Activated naive CD4-positive, alpha-beta T cell treated with anti-CD3 and anti-CD28 coated beads, Interleukin-2, amount 10 ng/mL, durations not matched to agents 7 days and 5 days (primary cell): ENCODE measurements at regions not wholly inside any gene's neighbourhood (a gene's known extent, or its start where the extent isn't known, plus 50 kb on each side); places are given as distances from the start of the nearest gene placed in this dataset.

ENCODE experiments used
- CTCF ChIA-PET: fragments of 350-600 bp; sonication (Branson Sonifier 250); formaldehyde crosslinking; loops from one replicate; lab custom pipeline; 2021; ENCODE audit warnings: antibody characterized with exemption; lab: Charles Lee
- DNase-seq: peaks from one replicate; pipeline ENCODE4 v3.0.0-alpha.2; 2020
- H3K27ac Mint-ChIP-seq: one replicate; pipeline ENCODE4 v1.8.0; 2021; ENCODE audit warnings: mild to moderate bottlenecking, moderate library complexity, mixed read lengths
- H3K27me3 Mint-ChIP-seq: one replicate; pipeline ENCODE4 v1.8.0; 2021; ENCODE audit warnings: mild to moderate bottlenecking, mixed read lengths
- H3K36me3 Mint-ChIP-seq: one replicate; pipeline ENCODE4 v1.8.0; 2021; ENCODE audit warnings: mixed read lengths
- H3K4me1 Mint-ChIP-seq: one replicate; pipeline ENCODE4 v1.8.0; 2021; ENCODE audit warnings: mixed read lengths
- H3K4me3 Mint-ChIP-seq: one replicate; pipeline ENCODE4 v1.8.0; 2021; ENCODE audit warnings: mild to moderate bottlenecking, moderate library complexity, mixed read lengths
- H3K9me3 Mint-ChIP-seq: one replicate; pipeline ENCODE4 v1.8.0; 2021; ENCODE audit warnings: mixed read lengths

DNA sequence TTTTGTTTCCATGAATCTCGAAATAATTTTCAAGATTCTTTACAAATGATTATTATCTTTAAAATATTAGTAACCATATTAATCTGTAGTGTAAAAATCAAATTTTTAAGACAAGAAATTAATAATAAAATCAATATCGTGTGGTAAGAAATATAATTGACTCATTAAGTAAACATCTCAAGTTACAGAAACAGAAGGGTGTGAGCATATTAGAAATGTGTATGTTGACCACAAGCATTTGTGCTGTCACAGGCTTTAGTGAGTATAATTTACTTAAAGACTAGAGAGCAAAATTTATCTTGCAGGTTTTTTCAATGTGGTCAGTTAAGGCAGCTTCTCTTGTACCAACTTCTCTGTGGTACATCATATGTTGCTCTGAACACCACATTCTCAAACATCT, 566.5 kb upstream of the IRAK1BP1 start:
- H3K27ac Mint-ChIP-seq = no peak overlapping the region
- H3K36me3 Mint-ChIP-seq = no peaks in the 10 kb centered on the region
- H3K27me3 Mint-ChIP-seq = no peaks in the 10 kb centered on the region
- no peak for DNase-seq
- H3K9me3 Mint-ChIP-seq = no peaks in the 10 kb centered on the region
- H3K4me3 Mint-ChIP-seq = no peak overlapping the region
- CTCF ChIA-PET = no interaction called here
- no peaks in the 10 kb centered on the region for H3K4me1 Mint-ChIP-seq

DNA sequence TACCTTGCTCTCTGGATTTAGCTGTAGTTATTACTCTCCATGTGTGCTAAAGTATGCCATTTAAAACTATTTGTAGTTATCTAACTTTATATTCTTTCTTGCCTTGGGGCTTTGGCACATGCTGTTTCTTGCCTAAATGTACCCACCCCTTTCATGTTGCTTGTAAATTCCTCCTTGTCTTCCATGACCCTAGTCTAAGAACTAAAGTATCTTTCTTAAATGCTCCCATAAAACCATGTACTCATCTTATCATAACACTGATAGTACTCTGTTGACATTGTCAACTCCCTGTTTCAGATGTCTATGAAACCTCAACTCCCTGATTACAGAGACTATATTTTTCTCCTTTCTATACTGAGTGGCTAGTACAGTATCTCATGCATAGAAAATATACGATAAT, 564.9 kb upstream of the IRAK1BP1 start:
- Mint-ChIP-seq H3K27ac (no peak overlapping the region), H3K27me3 (no peaks in the 10 kb centered on the region), H3K9me3 (no peaks in the 10 kb centered on the region), H3K4me1 (no peaks in the 10 kb centered on the region), H3K4me3 (no peak overlapping the region), H3K36me3 (no peaks in the 10 kb centered on the region)
- CTCF ChIA-PET = no interaction called here
- no peak for DNase-seq

DNA sequence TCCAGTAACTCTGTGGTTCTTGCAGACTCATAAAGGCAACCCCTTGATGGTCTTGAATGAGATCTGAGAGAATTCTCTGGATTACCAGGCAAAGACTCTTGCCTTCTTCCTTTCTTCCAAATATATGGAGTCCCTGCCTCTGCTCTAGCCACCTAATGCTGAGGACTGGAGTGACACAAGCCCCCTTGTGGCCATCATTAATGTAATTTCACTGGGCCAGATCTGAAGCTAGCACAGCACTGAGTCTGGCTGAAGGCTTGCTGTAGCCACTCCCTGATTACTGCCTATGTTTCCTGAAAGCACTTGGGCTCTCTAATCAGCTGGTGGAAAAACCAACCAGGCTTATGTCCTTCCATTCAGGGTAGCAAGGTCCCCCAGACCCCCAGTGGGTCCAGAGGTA, 559.3 kb upstream of the IRAK1BP1 start:
- Mint-ChIP-seq H3K4me3 (no peak overlapping the region), H3K36me3 (no peaks in the 10 kb centered on the region), H3K27me3 (no peaks in the 10 kb centered on the region), H3K4me1 (no peaks in the 10 kb centered on the region), H3K27ac (no peak overlapping the region), H3K9me3 (no peaks in the 10 kb centered on the region)
- DNase-seq = no peak
- CTCF ChIA-PET = no interaction called here

DNA sequence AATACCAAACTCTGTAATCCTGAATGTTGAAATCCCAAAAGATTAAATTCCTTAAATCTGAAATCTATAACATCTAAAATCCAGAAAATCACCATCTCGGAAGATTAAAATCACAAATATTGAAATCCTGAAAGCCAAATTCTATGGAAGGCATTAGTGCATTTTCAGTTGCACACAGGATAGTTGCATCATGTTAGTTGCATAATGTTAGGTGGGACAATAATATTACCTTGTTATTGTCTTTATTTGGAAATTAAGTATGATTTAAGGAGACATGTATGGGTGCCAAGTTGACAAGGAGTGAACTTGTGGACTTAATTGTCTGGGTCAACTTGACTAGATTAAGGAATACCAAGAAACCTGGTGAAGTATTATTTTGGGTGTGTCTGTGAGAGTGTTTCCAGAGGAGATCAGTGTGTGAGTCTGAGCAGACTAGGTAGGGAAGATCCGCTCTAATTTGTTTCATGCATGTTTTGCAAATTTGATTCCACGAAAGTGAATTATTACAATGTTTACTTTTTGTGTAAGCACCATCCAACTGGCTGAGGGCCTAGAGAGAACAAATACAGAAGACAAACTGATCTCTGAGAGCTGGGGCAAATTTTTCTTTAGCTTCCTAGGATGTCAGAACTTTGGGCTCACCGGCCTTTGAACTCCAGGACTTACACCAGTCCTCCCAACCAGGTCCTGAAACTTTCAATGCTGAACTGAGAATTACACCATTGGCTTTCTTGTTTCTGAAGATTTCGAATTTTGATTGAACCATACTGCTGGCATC, 545.1 kb upstream of the IRAK1BP1 start:
- Mint-ChIP-seq H3K27ac (no peak overlapping the region), H3K36me3 (no peaks in the 10 kb centered on the region), H3K27me3 (no peaks in the 10 kb centered on the region), H3K4me1 (no peaks in the 10 kb centered on the region), H3K4me3 (no peak overlapping the region), H3K9me3 (peaks cover 3% of the 10 kb centered on the region)
- CTCF ChIA-PET = no interaction called here
- DNase-seq = no peak

DNA sequence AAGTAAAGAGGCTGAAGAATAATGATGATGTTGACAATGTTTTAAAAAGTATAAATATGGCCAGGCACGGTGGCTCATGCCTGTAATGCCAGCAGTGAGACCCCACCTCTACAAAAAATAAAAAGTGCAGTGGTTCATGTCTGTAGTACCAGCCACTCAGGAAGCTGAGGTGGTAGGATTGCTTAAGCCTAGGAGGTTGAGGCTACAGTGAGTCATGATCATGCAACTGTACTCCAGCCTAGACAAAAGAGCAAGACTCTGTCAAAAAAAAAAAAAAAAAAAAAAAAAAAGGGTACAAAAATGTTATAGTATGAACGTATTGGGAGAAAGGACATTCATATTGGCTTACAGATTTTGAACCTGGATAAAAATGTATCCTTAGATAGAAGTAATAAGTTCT, 543.1 kb upstream of the IRAK1BP1 start:
- peaks cover 2% of the 10 kb centered on the region for H3K9me3 Mint-ChIP-seq
- no peak for DNase-seq
- H3K36me3 Mint-ChIP-seq = no peaks in the 10 kb centered on the region
- H3K4me1 Mint-ChIP-seq = no peaks in the 10 kb centered on the region
- no peak overlapping the region for H3K27ac Mint-ChIP-seq
- no peak overlapping the region for H3K4me3 Mint-ChIP-seq
- no peaks in the 10 kb centered on the region for H3K27me3 Mint-ChIP-seq
- CTCF ChIA-PET = no interaction called here

DNA sequence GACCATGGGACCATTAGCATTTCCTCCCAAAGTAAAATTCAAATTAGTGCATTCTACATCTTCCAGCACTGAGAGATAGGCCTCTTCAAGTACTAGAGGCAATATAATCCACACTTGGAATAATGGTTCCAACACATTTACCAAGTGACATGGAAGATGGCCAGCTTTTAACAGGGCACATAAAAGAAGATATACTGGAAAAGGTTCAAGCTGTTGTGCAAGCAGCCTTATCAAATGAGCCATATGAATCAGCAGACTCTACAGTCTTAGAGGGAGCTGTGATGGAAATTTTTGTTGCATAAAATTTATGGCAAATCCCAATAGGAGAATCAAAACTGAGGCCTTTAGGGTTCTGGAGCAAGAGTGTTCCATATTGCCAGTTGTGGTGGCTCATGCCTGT, 526.6 kb upstream of the IRAK1BP1 start:
- Mint-ChIP-seq H3K27ac (no peak overlapping the region), H3K4me1 (no peaks in the 10 kb centered on the region), H3K27me3 (no peaks in the 10 kb centered on the region), H3K36me3 (no peaks in the 10 kb centered on the region), H3K9me3 (peaks cover 2% of the 10 kb centered on the region), H3K4me3 (no peak overlapping the region)
- no peak for DNase-seq
- CTCF ChIA-PET = no interaction called here

DNA sequence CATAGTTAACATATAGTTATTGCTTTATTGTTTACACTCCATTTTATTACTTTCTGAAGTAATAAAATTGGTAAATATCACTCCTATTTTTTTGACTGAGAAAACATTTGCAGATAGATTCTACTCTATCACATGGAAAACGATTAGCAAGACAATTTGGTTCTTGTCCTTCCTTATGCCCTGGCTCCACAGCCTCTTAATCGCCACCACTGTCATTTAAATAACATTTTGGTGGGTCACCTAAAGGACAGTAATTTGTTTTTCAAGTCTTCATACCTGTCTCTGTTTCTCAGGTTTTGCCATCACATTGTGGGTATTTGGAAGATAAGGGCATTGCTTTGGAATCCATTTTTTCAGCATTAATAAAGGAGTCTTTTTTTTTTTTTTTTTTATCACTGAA, 521.5 kb upstream of the IRAK1BP1 start:
- DNase-seq = no peak
- H3K27ac Mint-ChIP-seq = no peak overlapping the region

DNA sequence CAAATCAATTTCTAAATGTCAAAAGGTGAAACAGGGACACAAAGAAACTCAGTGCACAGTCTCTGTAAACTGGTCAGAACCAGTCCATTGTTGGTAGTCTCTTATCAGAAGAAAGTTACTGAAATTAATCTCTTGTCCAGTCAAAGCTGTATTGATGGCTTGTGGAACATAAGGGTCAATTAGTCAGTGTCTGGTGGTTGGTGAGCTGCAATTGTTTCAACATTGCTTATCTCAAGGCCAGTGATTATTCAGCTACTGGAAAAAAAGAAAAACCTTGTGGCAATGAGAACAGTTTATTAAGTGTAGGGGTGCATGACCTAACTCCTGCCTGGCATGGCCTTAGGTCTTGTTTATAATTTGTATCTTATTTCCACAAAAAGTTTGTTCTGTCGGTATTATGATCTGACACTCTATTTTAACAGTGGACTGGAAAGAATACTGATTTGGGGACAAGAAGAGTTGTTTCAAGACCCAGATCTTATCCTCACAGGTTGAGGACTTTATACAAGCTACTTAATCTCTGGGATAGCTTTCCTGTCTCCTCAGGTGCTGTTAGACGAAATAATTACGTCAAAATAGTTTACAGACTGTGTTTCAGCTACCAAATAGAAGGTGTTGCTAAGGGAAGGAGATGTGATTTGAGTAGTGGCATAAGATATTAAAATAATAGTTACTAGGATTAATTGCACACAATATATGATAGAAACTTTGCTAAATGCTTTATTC, 520.0 kb upstream of the IRAK1BP1 start:
- H3K27ac Mint-ChIP-seq = no peak overlapping the region
- H3K9me3 Mint-ChIP-seq = no peaks in the 10 kb centered on the region
- no peaks in the 10 kb centered on the region for H3K4me1 Mint-ChIP-seq
- H3K4me3 Mint-ChIP-seq = no peak overlapping the region
- no peak for DNase-seq
- CTCF ChIA-PET = no interaction called here
- H3K27me3 Mint-ChIP-seq = no peaks in the 10 kb centered on the region
- no peaks in the 10 kb centered on the region for H3K36me3 Mint-ChIP-seq

More for the DNA sequence above, 521.5 kb upstream of the IRAK1BP1 start:
- H3K4me1 Mint-ChIP-seq = no peaks in the 10 kb centered on the region
- CTCF ChIA-PET = no interaction called here
- no peak overlapping the region for H3K4me3 Mint-ChIP-seq
- H3K9me3 Mint-ChIP-seq = no peaks in the 10 kb centered on the region
- H3K36me3 Mint-ChIP-seq = no peaks in the 10 kb centered on the region
- no peaks in the 10 kb centered on the region for H3K27me3 Mint-ChIP-seq

DNA sequence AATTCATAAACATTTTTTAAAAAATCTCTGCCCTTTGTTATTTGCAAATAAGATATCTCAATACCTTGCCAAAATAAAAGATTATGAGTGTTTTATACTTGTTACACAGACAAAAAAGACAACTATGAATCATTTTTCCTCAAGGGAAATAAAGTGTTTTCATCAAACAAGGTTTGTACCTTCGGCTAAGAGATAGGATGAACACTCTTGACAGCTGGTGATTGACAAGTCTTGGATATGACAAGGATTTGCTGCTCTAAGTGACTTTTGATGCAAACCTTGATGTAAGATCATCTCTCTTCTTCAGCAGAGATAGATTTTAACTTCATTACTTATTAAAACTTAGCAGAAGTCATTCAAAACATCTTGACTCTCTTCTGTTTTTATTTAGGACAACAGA, 514.3 kb upstream of the IRAK1BP1 start:
- DNase-seq = no peak
- no peaks in the 10 kb centered on the region for H3K36me3 Mint-ChIP-seq
- no peak overlapping the region for H3K27ac Mint-ChIP-seq
- H3K9me3 Mint-ChIP-seq = peaks cover 5% of the 10 kb centered on the region
- H3K4me1 Mint-ChIP-seq = no peaks in the 10 kb centered on the region
- CTCF ChIA-PET = no interaction called here
- no peak overlapping the region for H3K4me3 Mint-ChIP-seq
- H3K27me3 Mint-ChIP-seq = no peaks in the 10 kb centered on the region

DNA sequence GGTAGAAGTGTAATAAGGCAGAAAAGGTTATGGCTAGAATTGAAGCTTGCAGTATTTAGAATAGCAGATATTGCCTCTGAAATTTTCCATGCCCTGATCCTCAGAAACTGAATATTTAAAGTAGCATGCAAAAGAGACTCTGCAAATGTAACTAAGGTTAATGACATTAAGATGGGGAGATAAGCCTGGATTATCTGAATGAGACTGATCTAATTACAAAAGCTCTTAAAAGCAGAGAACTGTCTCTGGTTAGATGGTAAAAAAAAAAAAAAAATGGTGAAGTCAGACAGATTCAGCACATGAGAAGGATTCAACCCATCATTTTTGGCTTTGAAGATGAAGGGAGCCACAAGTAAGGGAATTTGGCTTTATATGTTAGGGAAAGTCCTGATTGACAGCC, 503.7 kb upstream of the IRAK1BP1 start:
- no peaks in the 10 kb centered on the region for H3K9me3 Mint-ChIP-seq
- CTCF ChIA-PET = no interaction called here
- DNase-seq = no peak
- H3K4me1 Mint-ChIP-seq = no peaks in the 10 kb centered on the region
- H3K27ac Mint-ChIP-seq = no peak overlapping the region
- no peaks in the 10 kb centered on the region for H3K36me3 Mint-ChIP-seq
- no peak overlapping the region for H3K4me3 Mint-ChIP-seq
- H3K27me3 Mint-ChIP-seq = no peaks in the 10 kb centered on the region

DNA sequence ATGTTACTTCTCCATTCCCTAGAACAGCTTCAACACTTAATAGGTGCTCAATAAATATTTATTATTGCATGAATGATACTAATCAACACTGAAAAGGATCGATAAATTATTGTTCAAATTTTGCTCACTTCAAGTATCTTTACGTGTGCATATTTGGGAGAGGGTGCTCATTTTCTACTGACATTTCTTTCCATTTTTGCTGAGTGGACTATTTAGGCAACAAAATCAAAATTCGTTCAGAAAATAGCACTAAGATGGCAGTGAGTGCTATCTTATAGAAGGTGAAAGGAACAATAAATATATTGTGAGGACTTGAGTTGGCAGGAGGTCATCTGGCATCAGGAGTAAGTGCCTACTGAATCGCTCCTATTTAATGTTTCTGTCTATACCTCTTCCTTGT, 501.9 kb upstream of the IRAK1BP1 start:
- H3K27ac Mint-ChIP-seq = no peak overlapping the region
- no peak for DNase-seq
- H3K36me3 Mint-ChIP-seq = no peaks in the 10 kb centered on the region
- CTCF ChIA-PET = no interaction called here
- no peaks in the 10 kb centered on the region for H3K27me3 Mint-ChIP-seq
- H3K4me1 Mint-ChIP-seq = no peaks in the 10 kb centered on the region
- H3K9me3 Mint-ChIP-seq = no peaks in the 10 kb centered on the region
- H3K4me3 Mint-ChIP-seq = no peak overlapping the region

DNA sequence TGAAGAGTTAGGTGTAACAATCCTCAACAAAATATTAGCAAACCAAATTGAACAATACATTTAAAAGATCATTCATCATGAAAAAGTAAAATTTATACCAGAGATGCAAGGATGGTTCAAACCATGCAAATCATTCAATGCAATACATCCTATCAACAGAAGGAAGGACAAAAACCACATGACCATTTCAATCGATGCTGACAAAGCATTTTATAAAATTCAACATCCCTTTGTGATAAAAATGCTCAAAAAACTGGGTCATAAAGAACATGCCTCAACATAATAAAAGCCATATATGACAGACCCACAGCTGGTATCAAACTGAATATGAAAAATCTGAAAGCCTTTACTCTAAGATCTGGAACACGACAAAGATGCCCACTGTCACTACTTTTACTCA, 490.3 kb upstream of the IRAK1BP1 start:
- Mint-ChIP-seq H3K27me3 (no peaks in the 10 kb centered on the region), H3K27ac (no peak overlapping the region)

DNA sequence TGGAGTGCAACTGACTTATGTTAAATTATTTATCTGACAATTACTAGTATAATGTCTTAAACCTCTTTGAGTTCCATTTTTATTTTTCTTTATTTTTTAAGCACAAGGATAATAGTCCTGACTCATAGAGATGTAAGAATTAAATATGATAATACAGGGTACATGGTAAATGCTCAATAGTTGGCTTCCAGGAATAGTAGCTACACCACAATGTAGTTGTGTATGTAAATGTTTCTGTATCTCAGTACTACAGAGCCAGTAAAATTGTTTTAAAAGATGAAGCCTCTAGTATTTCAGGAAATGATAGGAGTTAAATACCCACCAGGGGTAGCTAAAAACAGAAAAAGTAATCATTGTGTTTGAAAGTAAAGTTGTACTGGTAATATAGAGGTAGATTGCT, 487.4 kb upstream of the IRAK1BP1 start:
- no peak for DNase-seq
- H3K4me1 Mint-ChIP-seq = no peaks in the 10 kb centered on the region
- CTCF ChIA-PET = no interaction called here
- H3K4me3 Mint-ChIP-seq = no peak overlapping the region
- no peak overlapping the region for H3K27ac Mint-ChIP-seq
- H3K27me3 Mint-ChIP-seq = no peaks in the 10 kb centered on the region
- peaks cover 9% of the 10 kb centered on the region for H3K9me3 Mint-ChIP-seq
- no peaks in the 10 kb centered on the region for H3K36me3 Mint-ChIP-seq

More for the DNA sequence above, 490.3 kb upstream of the IRAK1BP1 start:
- no peak overlapping the region for H3K4me3 Mint-ChIP-seq
- no peak for DNase-seq
- no peaks in the 10 kb centered on the region for H3K4me1 Mint-ChIP-seq
- H3K36me3 Mint-ChIP-seq = no peaks in the 10 kb centered on the region
- peaks cover 15% of the 10 kb centered on the region for H3K9me3 Mint-ChIP-seq
- CTCF ChIA-PET = no interaction called here

DNA sequence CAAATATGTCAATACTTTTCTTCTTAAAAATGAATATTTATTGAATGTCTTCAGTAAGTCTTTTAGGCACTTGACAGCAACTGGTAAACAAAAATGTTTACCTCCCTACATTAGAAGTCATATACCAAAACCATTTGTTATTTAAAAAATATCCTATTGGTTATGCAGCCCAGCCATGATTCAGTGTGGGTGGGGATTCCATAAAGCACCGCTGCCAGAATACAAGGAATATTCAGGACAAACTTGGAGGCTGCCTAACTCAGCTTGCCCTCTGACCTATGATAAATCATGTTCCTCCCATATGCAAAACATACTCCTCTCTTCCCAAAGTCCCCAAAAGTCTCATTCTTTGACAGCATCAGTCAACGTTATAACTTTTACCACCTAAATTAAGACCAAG, 486.8 kb upstream of the IRAK1BP1 start:
- Mint-ChIP-seq H3K27ac (no peak overlapping the region), H3K9me3 (peaks cover 9% of the 10 kb centered on the region), H3K27me3 (no peaks in the 10 kb centered on the region), H3K36me3 (no peaks in the 10 kb centered on the region), H3K4me3 (no peak overlapping the region), H3K4me1 (no peaks in the 10 kb centered on the region)
- CTCF ChIA-PET = no interaction called here
- DNase-seq = no peak

DNA sequence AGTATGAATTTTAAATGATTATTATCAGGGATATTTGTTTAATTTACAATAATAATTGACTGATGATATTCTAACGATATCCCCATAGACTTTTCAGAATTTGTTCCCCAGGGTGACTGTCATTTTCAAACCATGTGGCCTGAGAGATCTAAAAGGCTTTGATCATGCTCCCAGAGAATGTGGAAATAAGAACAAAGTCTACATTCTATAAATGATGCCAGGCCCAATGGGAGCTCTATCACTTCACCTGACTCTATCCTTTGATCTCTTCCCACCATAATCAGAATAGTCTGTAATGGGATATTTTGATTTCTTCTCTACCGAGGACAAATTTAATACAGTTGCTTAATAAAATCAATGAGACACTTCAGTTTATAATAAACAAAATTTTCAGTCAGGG, 483.4 kb upstream of the IRAK1BP1 start:
- Mint-ChIP-seq H3K9me3 (peaks cover 16% of the 10 kb centered on the region), H3K27ac (no peak overlapping the region), H3K36me3 (no peaks in the 10 kb centered on the region), H3K27me3 (no peaks in the 10 kb centered on the region), H3K4me1 (no peaks in the 10 kb centered on the region), H3K4me3 (no peak overlapping the region)
- DNase-seq = no peak
- CTCF ChIA-PET = no interaction called here
